ENCODE measurements at regions not wholly inside any gene's neighbourhood (a gene's known extent, or its start where the extent isn't known, plus 50 kb on each side); places are given as distances from the start of the nearest gene placed in this dataset.

GRCh38 chr7:94183891-94184290 is 179.7 kb upstream of the BET1 start:
- TF ChIP-seq TAF1 (IDR thresholded peaks at IDR 0.05; ENCODE audit: borderline replicate concordance, low read depth, low read length) (no peak), POLR2AphosphoS5 (IDR thresholded peaks at IDR 0.05; ENCODE audit: low read depth, low read length) (no peak), POLR2A (IDR thresholded peaks at IDR 0.05; ENCODE audit: low read depth, low read length) (no peak)
